ENCODE measurements at regions not wholly inside any gene's neighbourhood (a gene's known extent, or its start where the extent isn't known, plus 50 kb on each side); places are given as distances from the start of the nearest gene placed in this dataset.
A peak's percentile ranks its signal among the peaks of the same experiment; 100 is the strongest.

- peak; percentile 73 to 94 (median 86) for ATAC-seq
- peak; percentile 54 to 72 (median 66) for DNase-seq
- Histone ChIP-seq H3K4me3 (no peak overlapping the region), H3K4me1 (no peaks in the 10 kb centered on the region), H3K27me3 (no peaks in the 10 kb centered on the region), H3K27ac (peak overlapping the region in 1 of 3 donors; percentile 29), H3K9me3 (no peaks in the 10 kb centered on the region), H3K36me3 (no peaks in the 10 kb centered on the region)
- TF ChIP-seq POLR2A (IDR thresholded peaks at IDR 0.05): no peak
- TF ChIP-seq, protein P1, sequence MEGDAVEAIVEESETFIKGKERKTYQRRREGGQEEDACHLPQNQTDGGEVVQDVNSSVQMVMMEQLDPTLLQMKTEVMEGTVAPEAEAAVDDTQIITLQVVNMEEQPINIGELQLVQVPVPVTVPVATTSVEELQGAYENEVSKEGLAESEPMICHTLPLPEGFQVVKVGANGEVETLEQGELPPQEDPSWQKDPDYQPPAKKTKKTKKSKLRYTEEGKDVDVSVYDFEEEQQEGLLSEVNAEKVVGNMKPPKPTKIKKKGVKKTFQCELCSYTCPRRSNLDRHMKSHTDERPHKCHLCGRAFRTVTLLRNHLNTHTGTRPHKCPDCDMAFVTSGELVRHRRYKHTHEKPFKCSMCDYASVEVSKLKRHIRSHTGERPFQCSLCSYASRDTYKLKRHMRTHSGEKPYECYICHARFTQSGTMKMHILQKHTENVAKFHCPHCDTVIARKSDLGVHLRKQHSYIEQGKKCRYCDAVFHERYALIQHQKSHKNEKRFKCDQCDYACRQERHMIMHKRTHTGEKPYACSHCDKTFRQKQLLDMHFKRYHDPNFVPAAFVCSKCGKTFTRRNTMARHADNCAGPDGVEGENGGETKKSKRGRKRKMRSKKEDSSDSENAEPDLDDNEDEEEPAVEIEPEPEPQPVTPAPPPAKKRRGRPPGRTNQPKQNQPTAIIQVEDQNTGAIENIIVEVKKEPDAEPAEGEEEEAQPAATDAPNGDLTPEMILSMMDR (IDR thresholded peaks at IDR 0.05): no peak
- 36% methylated on average over 5 of the region's 5 CpGs for WGBS (ENCODE audit: insufficient coverage, low coverage, low lambda C conversion rate, missing lambda C conversion rate)
- intact Hi-C loops (cut with DNase I): no loop called here
Measured at GRCh38 chr6:109308018-109308492, 74.2 kb downstream of the CD164 start.

DNA sequence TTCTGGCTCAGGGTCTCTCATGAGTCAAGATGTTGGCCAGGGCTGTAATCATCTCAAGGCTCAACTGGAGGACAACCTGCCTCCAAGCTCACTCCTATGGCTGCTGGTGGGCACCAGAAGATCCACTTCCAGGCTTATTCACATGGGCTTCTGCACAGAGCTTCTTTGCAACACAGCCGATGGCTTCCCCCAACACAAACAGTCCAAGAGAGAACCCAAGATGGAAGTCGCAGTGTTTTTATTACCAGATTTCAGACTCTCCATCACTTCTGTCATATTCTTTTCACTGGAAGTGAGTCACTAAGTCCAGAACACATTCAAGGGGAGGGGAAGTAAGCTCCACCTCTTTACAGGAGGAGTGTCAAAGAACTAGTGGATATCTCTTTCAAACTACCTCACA, 75.5 kb downstream of the CD164 start:
- H3K4me1 ChIP-seq: no peaks in the 10 kb centered on the region
- DNase-seq: no peak
- H3K4me3 ChIP-seq: no peak overlapping the region
- ATAC-seq: no peak
- TF ChIP-seq, protein P1 (IDR thresholded peaks at IDR 0.05): no peak
- TF ChIP-seq POLR2A (IDR thresholded peaks at IDR 0.05): no peak
- H3K27ac ChIP-seq: no peak overlapping the region
- intact Hi-C loops (cut with DNase I): no loop called here
- H3K9me3 ChIP-seq: no peaks in the 10 kb centered on the region
- no peaks in the 10 kb centered on the region for H3K36me3 ChIP-seq
- H3K27me3 ChIP-seq: no peaks in the 10 kb centered on the region
- no CpG with 5 or more reads among the region's 2 CpGs for WGBS (ENCODE audit: insufficient coverage, low coverage, low lambda C conversion rate, missing lambda C conversion rate)

GRCh38 chr6:109305028-109305427, 77.2 kb downstream of the CD164 start:
- no peaks in the 10 kb centered on the region for H3K9me3 ChIP-seq
- intact Hi-C loops (cut with DNase I): no loop called here
- no peaks in the 10 kb centered on the region for H3K4me1 ChIP-seq
- no peaks in the 10 kb centered on the region for H3K36me3 ChIP-seq
- H3K27ac ChIP-seq: peak overlapping the region in 1 of 3 donors; percentile 64
- no peaks in the 10 kb centered on the region for H3K27me3 ChIP-seq
- DNase-seq (no peak), ATAC-seq (no peak)
- TF ChIP-seq, protein P1 (IDR thresholded peaks at IDR 0.05): no peak
- TF ChIP-seq POLR2A (IDR thresholded peaks at IDR 0.05): no peak
- no peak overlapping the region for H3K4me3 ChIP-seq

DNA sequence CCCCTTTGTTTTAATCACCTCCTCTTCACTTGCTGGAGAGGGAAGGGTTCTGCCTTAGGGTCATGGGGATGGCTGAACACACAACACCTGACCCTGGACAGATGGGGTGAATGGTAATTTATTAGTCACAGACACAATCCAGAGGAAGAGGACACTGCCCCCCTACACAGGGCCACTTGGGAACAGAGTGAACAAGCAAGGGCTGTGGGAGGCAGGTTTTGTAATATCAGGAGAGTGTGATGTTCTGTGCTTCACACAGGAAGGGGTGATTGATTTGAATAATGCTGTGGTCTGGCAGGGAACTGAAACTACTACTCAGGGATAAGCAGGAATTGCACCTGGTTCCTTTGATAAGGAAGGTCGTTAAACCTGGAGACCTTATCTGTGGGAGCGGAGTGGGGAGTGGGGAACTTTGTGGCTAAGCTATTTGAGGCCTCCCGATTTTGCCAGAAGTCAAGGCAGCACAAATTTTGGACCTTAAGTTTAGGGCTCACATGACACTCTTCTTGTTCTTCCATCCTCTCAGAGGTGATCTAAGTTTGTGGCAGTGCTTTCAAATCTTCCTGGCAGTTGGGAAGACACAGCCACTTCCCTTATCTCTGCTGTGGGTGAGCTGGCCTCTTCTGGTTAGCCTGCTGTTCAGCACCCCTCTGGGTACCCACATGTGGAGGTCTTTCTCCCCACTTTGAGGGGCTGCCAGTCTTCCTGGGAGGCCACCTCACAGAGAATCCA, 77.8 kb downstream of the CD164 start:
- Histone ChIP-seq H3K36me3 (no peaks in the 10 kb centered on the region), H3K4me1 (no peaks in the 10 kb centered on the region), H3K27me3 (no peaks in the 10 kb centered on the region), H3K9me3 (no peaks in the 10 kb centered on the region), H3K4me3 (no peak overlapping the region), H3K27ac (peak overlapping the region in 1 of 3 donors; percentile 64)
- ATAC-seq: peak; percentile 6 to 55 (median 30)
- TF ChIP-seq POLR2A (IDR thresholded peaks at IDR 0.05): no peak
- TF ChIP-seq, protein P1 (IDR thresholded peaks at IDR 0.05): no peak
- DNase-seq: no peak
- intact Hi-C loops (cut with DNase I): no loop called here
- 18% methylated on average over 3 of the region's 3 CpGs for WGBS (ENCODE audit: insufficient coverage, low coverage, low lambda C conversion rate, missing lambda C conversion rate)
